ENCODE measurements at regions not wholly inside any gene's neighbourhood (a gene's known extent, or its start where the extent isn't known, plus 50 kb on each side); places are given as distances from the start of the nearest gene placed in this dataset.

- no peak for DNase-seq
Observed at GRCh38 chr1:163406772-163407171, 85.0 kb downstream of the NUF2 start.

- no peak for DNase-seq
Observed at GRCh38 chr1:163408262-163408661, 86.5 kb downstream of the NUF2 start.

GRCh38 chr1:163410073-163410999 lies 88.6 kb downstream of the NUF2 start:
- DNase-seq, result peak; percentile 16

- DNase-seq, result no peak
Observed at GRCh38 chr1:163412221-163412620, 90.5 kb downstream of the NUF2 start.

GRCh38 chr1:163414778-163415177 lies 93.0 kb downstream of the NUF2 start:
- DNase-seq, result no peak

GRCh38 chr1:163421701-163422100 lies 99.9 kb downstream of the NUF2 start:
- DNase-seq, result no peak

- DNase-seq, result no peak
Observed at GRCh38 chr1:163422738-163423404, 101.1 kb downstream of the NUF2 start.

GRCh38 chr1:163426505-163427251 lies 104.9 kb downstream of the NUF2 start:
- no peak for DNase-seq

- no peak for DNase-seq
Observed at GRCh38 chr1:163427279-163427678, 105.5 kb downstream of the NUF2 start.

GRCh38 chr1:163436140-163436812 lies 114.5 kb downstream of the NUF2 start:
- DNase-seq, result no peak

- DNase-seq, result no peak
Observed at GRCh38 chr1:163439471-163439870, 117.7 kb downstream of the NUF2 start.

GRCh38 chr1:163440090-163440489 lies 118.3 kb downstream of the NUF2 start:
- no peak for DNase-seq

- DNase-seq, result no peak
Observed at GRCh38 chr1:163442231-163442879, 120.6 kb downstream of the NUF2 start.

- no peak for DNase-seq
Observed at GRCh38 chr1:163442895-163443294, 121.1 kb downstream of the NUF2 start.

GRCh38 chr1:163443863-163444262 lies 122.1 kb downstream of the NUF2 start:
- DNase-seq, result no peak

GRCh38 chr1:163444665-163445064 lies 122.9 kb downstream of the NUF2 start:
- no peak for DNase-seq

- no peak for DNase-seq
Observed at GRCh38 chr1:163450986-163451385, 129.2 kb downstream of the NUF2 start.

GRCh38 chr1:163459539-163459938 lies 137.8 kb downstream of the NUF2 start:
- DNase-seq, result no peak

GRCh38 chr1:163467289-163467688 lies 145.5 kb downstream of the NUF2 start:
- DNase-seq, result no peak

- DNase-seq, result no peak
Observed at GRCh38 chr1:163471779-163472650, 150.3 kb downstream of the NUF2 start.

GRCh38 chr1:163472651-163473248 lies 151.0 kb downstream of the NUF2 start:
- no peak for DNase-seq
